H1 (cell line): ENCODE measurements at regions not wholly inside any gene's neighbourhood (a gene's known extent, or its start where the extent isn't known, plus 50 kb on each side); places are given as distances from the start of the nearest gene placed in this dataset.

ENCODE experiments used
- CTCF ChIA-PET: fragments of 300-600 bp; sonication (Branson Sonifier 250); formaldehyde crosslinking; loops from one replicate; lab custom pipeline; 2021; ENCODE audit not compliant: partially characterized antibody; lab: Charles Lee
- POLR2A ChIA-PET: fragments of 300-600 bp; sonication (Branson Sonifier 250); formaldehyde crosslinking; loops from one replicate; lab custom pipeline; 2021; ENCODE audit warnings: inconsistent platforms; ENCODE audit not compliant: partially characterized antibody; lab: Charles Lee
- DNase-seq, 2 experiments: peaks; one replicate each; pipeline versions ENCODE4 v3.0.0 to v3.0.0-alpha.2; 2010 to 2022; ENCODE audit warnings: low spot score in 2 of 2, low read depth in 1 of 2, mixed read lengths in 1 of 2
- FAIRE-seq: peaks from 2 replicates; lab custom pipeline; 2011; peaks lifted over from hg19 to GRCh38; lab: Jason Lieb, UNC
- H2AFZ ChIP-seq: 2 replicates; pipeline ENCODE4 v1.8.1; 2012; ENCODE audit warnings: low read length, inconsistent platforms
- H2AK5ac ChIP-seq: 2 replicates; pipeline ENCODE4 v1.6.1; 2013; ENCODE audit warnings: low read depth, low read length
- H2BK120ac ChIP-seq: replicated peaks from 2 replicates; pipeline ENCODE3; 2013; ENCODE audit warnings: low read depth, low read length, inconsistent platforms
- H2BK12ac ChIP-seq: 2 replicates; pipeline ENCODE4 v1.6.1; 2013; ENCODE audit warnings: low read depth, low read length
- H2BK15ac ChIP-seq: 2 replicates; pipeline ENCODE4 v1.6.1; 2013; ENCODE audit warnings: low read length
- H2BK20ac ChIP-seq: 2 replicates; pipeline ENCODE4 v1.6.1; 2013; ENCODE audit warnings: low read length
- H2BK5ac ChIP-seq: 2 replicates; pipeline ENCODE4 v1.6.1; 2013; ENCODE audit warnings: low read depth, low read length
- H3K14ac ChIP-seq: 2 replicates; pipeline ENCODE4 v1.6.1; 2013; ENCODE audit warnings: inconsistent platforms; ENCODE audit not compliant: insufficient read length
- H3K18ac ChIP-seq: 2 replicates; pipeline ENCODE4 v1.6.1; 2013; ENCODE audit warnings: low read length; ENCODE audit errors: extremely low read depth
- H3K23ac ChIP-seq: 2 replicates; pipeline ENCODE4 v1.6.1; 2013; ENCODE audit warnings: inconsistent platforms; ENCODE audit not compliant: insufficient read length
- H3K23me2 ChIP-seq: 2 replicates; pipeline ENCODE4 v1.6.1; 2013; ENCODE audit warnings: low read depth, low read length
- H3K27ac ChIP-seq: 2 replicates; pipeline ENCODE4 v1.6.1; 2011; ENCODE audit warnings: low read depth, low read length, inconsistent platforms
- H3K27me3 ChIP-seq, 4 experiments: replicated peaks in 1 of 4; 1 replicate in 1 of 4; 2 replicates in 3 of 4; pipeline versions ENCODE4 v1.6.1 to v1.8.1; 2011 to 2013; ENCODE audit warnings: low read length in 3 of 4, mild to moderate bottlenecking in 3 of 4, inconsistent platforms in 2 of 4, mixed read lengths in 2 of 4, moderate library complexity in 1 of 4; ENCODE audit not compliant: control insufficient read depth in 3 of 4, insufficient read depth in 3 of 4; ENCODE audit errors: extremely low read depth in 1 of 4
- H3K36me3 ChIP-seq, 4 experiments: 2 replicates each; pipeline versions ENCODE4 v1.6.1 to v1.8.1; 2011 to 2013; ENCODE audit warnings: mild to moderate bottlenecking in 4 of 4, low read length in 3 of 4, moderate library complexity in 2 of 4, control low read depth in 1 of 4, inconsistent platforms in 1 of 4; ENCODE audit not compliant: insufficient read depth in 4 of 4, control insufficient read depth in 2 of 4
- H3K4ac ChIP-seq: replicated peaks from 2 replicates; pipeline ENCODE3; 2013; ENCODE audit warnings: low read length, low read depth, mixed read lengths, inconsistent platforms; ENCODE audit not compliant: insufficient read length
- H3K4me1 ChIP-seq, 4 experiments: replicated peaks in 1 of 4; 1 replicate in 1 of 4; 2 replicates in 3 of 4; pipeline versions ENCODE4 v1.6.1 to v1.8.1; 2011 to 2013; ENCODE audit warnings: low read length in 3 of 4, inconsistent platforms in 2 of 4, mixed read lengths in 1 of 4; ENCODE audit not compliant: insufficient read depth in 4 of 4, control insufficient read depth in 3 of 4
- H3K4me2 ChIP-seq, 2 experiments: 2 replicates each; pipeline versions ENCODE4 v1.6.1 to v1.8.1; 2011 to 2013; ENCODE audit warnings: low read depth in 2 of 2, low read length in 2 of 2, control low read depth in 1 of 2, inconsistent platforms in 1 of 2, mild to moderate bottlenecking in 1 of 2; ENCODE audit not compliant: insufficient read depth in 1 of 2
- H3K4me3 ChIP-seq, 4 experiments: fragments of 200-600, 300-600 bp in 1 of 4; sonication (generic), shearing (Covaris generic), sonication (Bioruptor Twin) in 1 of 4; 2 replicates each; pipeline versions ENCODE4 v1.5.1 to v1.8.1; 2011 to 2016; ENCODE audit warnings: low read length in 4 of 4, low read depth in 3 of 4, control low read depth in 2 of 4, inconsistent platforms in 2 of 4, mild to moderate bottlenecking in 2 of 4, mixed read lengths in 1 of 4, moderate library complexity in 1 of 4; ENCODE audit not compliant: insufficient read depth in 2 of 4; ENCODE audit errors: extremely low read depth in 1 of 4
- H3K56ac ChIP-seq: replicated peaks from 2 replicates; pipeline ENCODE3; 2013; ENCODE audit warnings: low read depth, mild to moderate bottlenecking, mixed read lengths, low read length, inconsistent platforms; ENCODE audit not compliant: insufficient read length
- H3K79me1 ChIP-seq: 2 replicates; pipeline ENCODE4 v1.6.1; 2013; ENCODE audit warnings: low read depth, low read length, control low read depth
- H3K79me2 ChIP-seq, 2 experiments: 2 replicates each; pipeline versions ENCODE4 v1.6.1 to v1.8.1; 2012 to 2013; ENCODE audit warnings: low read length in 2 of 2, mild to moderate bottlenecking in 2 of 2, inconsistent platforms in 1 of 2; ENCODE audit not compliant: insufficient read depth in 2 of 2, control insufficient read depth in 1 of 2
- H3K9ac ChIP-seq, 4 experiments: replicated peaks in 1 of 4; 1 replicate in 1 of 4; 2 replicates in 3 of 4; pipeline versions ENCODE4 v1.6.1 to v1.8.1; 2011 to 2013; ENCODE audit warnings: low read depth in 3 of 4, low read length in 3 of 4, control low read depth in 2 of 4, mild to moderate bottlenecking in 2 of 4, moderate library complexity in 2 of 4, inconsistent platforms in 1 of 4; ENCODE audit errors: extremely low read depth in 1 of 4
- H3K9me3 ChIP-seq, 2 experiments: 2 replicates each; pipeline versions ENCODE4 v1.6.1 to v1.8.1; 2012 to 2013; ENCODE audit warnings: mild to moderate bottlenecking in 2 of 2, moderate library complexity in 2 of 2, control low read depth in 1 of 2, inconsistent platforms in 1 of 2, low read depth in 1 of 2, low read length in 1 of 2, mixed read lengths in 1 of 2; ENCODE audit not compliant: insufficient read depth in 2 of 2
- H4K20me1 ChIP-seq, 2 experiments: replicated peaks in 1 of 2; 2 replicates each; pipeline versions ENCODE3 to v1.8.1; 2011 to 2013; ENCODE audit warnings: inconsistent platforms in 2 of 2, low read length in 2 of 2, mild to moderate bottlenecking in 1 of 2; ENCODE audit not compliant: insufficient read depth in 2 of 2, control insufficient read depth in 1 of 2
- H4K5ac ChIP-seq: 2 replicates; pipeline ENCODE4 v1.6.1; 2013; ENCODE audit warnings: low read length, low read depth, mixed read lengths, inconsistent platforms; ENCODE audit not compliant: insufficient read length
- H4K8ac ChIP-seq: 2 replicates; pipeline ENCODE4 v1.8.0; 2013; ENCODE audit warnings: mild to moderate bottlenecking, moderate library complexity, low read length, inconsistent platforms; ENCODE audit not compliant: insufficient read depth; ENCODE audit errors: extremely low read depth
- H4K91ac ChIP-seq: replicated peaks from 2 replicates; pipeline ENCODE3; 2013; ENCODE audit warnings: low read length, mixed read lengths, inconsistent platforms; ENCODE audit not compliant: insufficient read length
- BRCA1 ChIP-seq: IDR thresholded peaks from 2 replicates; pipeline ENCODE4 v1.6.1; 2012; ENCODE audit warnings: low read depth, low read length, improper control_type of control experiment
- GABPA ChIP-seq: IDR thresholded peaks from 2 replicates; pipeline ENCODE4 v1.6.1; 2011; ENCODE audit warnings: mild to moderate bottlenecking, low read length, moderate library complexity, borderline replicate concordance; ENCODE audit not compliant: insufficient read depth
- NANOG ChIP-seq: IDR thresholded peaks from 2 replicates; pipeline ENCODE4 v1.6.1; 2011; ENCODE audit warnings: low read length, low read depth, mild to moderate bottlenecking, inconsistent platforms; ENCODE audit not compliant: insufficient read depth, poor library complexity, severe bottlenecking
- NRF1 ChIP-seq: IDR thresholded peaks from 2 replicates; pipeline ENCODE4 v1.6.1; 2011; ENCODE audit warnings: mild to moderate bottlenecking, low read depth, low read length, improper control_type of control experiment
- POU5F1 ChIP-seq: IDR thresholded peaks from 2 replicates; pipeline ENCODE4 v1.6.1; 2011; ENCODE audit warnings: low read depth, mild to moderate bottlenecking, low read length, moderate library complexity
- RNF2 ChIP-seq: fragments of 200-900, 300-1000 bp; sonication (generic); IDR thresholded peaks from 2 replicates; pipeline ENCODE4 v1.7.1; 2016; ENCODE audit warnings: borderline replicate concordance, low read depth, mild to moderate bottlenecking, antibody characterized with exemption, low read length; ENCODE audit not compliant: poor library complexity, severe bottlenecking; ENCODE audit errors: missing control alignments
- SRF ChIP-seq: IDR thresholded peaks from 2 replicates; pipeline ENCODE4 v1.6.1; 2011; ENCODE audit warnings: mild to moderate bottlenecking, low read depth, low read length, moderate library complexity
- TCF12 ChIP-seq: IDR thresholded peaks from 2 replicates; pipeline ENCODE4 v1.6.1; 2011; ENCODE audit warnings: low read depth, mild to moderate bottlenecking, low read length
- TEAD4 ChIP-seq: IDR thresholded peaks from 2 replicates; pipeline ENCODE4 v1.6.1; 2012; ENCODE audit warnings: low read depth, low read length, inconsistent platforms, mixed read lengths
- YY1 ChIP-seq: IDR thresholded peaks from 2 replicates; pipeline ENCODE4 v1.6.1; 2011; ENCODE audit warnings: low read depth, mild to moderate bottlenecking, low read length
- WGBS, 2 experiments: shearing (Covaris generic) in 1 of 2; methylation state at CpG; one replicate each; pipeline versions ENCODE4 v1.1.6 to v1.1.7; 2013 to 2015; ENCODE audit warnings: low lambda C conversion rate in 2 of 2, mixed read lengths in 2 of 2, inconsistent platforms in 1 of 2, low coverage in 1 of 2, missing lambda C conversion rate in 1 of 2; ENCODE audit not compliant: insufficient replicate concordance in 2 of 2, insufficient coverage in 1 of 2, insufficient read length in 1 of 2; ENCODE audit errors: extremely low coverage in 1 of 2, missing lambda C conversion rate in 1 of 2; 5-methylcytosine and 5-hydroxymethylcytosine counted together

GRCh38 chr16:87229230-87230188 lies 87.7 kb downstream of the C16orf95 start:
- H3K56ac ChIP-seq: no peak overlapping the region
- ChIA-PET POLR2A (interaction anchor here (0.6 kb wide), 1 partner anchor 12 kb away, joined by 3 read pairs; no protein-coding TSS in a partner anchor), CTCF (interaction anchor here (1.3 to 1.6 kb wide), 4 partner anchors 12 to 49 kb away, joined by 3 to 8 read pairs (median 6); no protein-coding TSS in a partner anchor)
- no peaks in the 10 kb centered on the region; a peak in 1 of 8 replicates for H3K36me3 ChIP-seq
- H2BK5ac ChIP-seq: no peak overlapping the region
- H4K91ac ChIP-seq: no peak overlapping the region
- no peak overlapping the region for H4K5ac ChIP-seq
- H3K79me1 ChIP-seq: no peaks in the 10 kb centered on the region
- peaks cover 0 to 2% of the 10 kb centered on the region in 2 experiments; a peak in 1 of 4 replicates for H3K9me3 ChIP-seq
- no peaks in the 10 kb centered on the region for H3K79me2 ChIP-seq
- no peak overlapping the region for H3K27ac ChIP-seq
- no peak overlapping the region for H3K18ac ChIP-seq
- H2BK15ac ChIP-seq: no peak overlapping the region
- H4K20me1 ChIP-seq: no peaks in the 10 kb centered on the region
- FAIRE-seq (no peak), DNase-seq (no peak)
- whole genome bisulfite sequencing, 2 experiments: 82% methylated on average over 18 of the region's 18 CpGs; no CpG with 5 or more reads in 1 of the 2 experiments
- no peak overlapping the region for H4K8ac ChIP-seq
- H3K27me3 ChIP-seq: no peaks in the 10 kb centered on the region
- no peak overlapping the region for H2AK5ac ChIP-seq
- TF ChIP-seq NANOG: no peak
- TF ChIP-seq YY1: no peak
- TF ChIP-seq TEAD4: no peak
- no peak for TF ChIP-seq GABPA
- no peak for TF ChIP-seq BRCA1
- no peak for TF ChIP-seq POU5F1
- no peak for TF ChIP-seq TCF12
- no peak for TF ChIP-seq RNF2
- no peak for TF ChIP-seq SRF
- no peak for TF ChIP-seq NRF1
- H3K14ac ChIP-seq: no peak overlapping the region
- no peak overlapping the region for H3K4me3 ChIP-seq
- no peak overlapping the region for H2BK20ac ChIP-seq
- no peak overlapping the region for H2AFZ ChIP-seq
- no peak overlapping the region for H3K4me2 ChIP-seq
- no peak overlapping the region for H3K9ac ChIP-seq
- no peaks in the 10 kb centered on the region for H3K23me2 ChIP-seq
- no peak overlapping the region for H3K4ac ChIP-seq
- no peak overlapping the region for H3K23ac ChIP-seq
- H3K4me1 ChIP-seq: peaks cover 0 to 4% (median 0%) of the 10 kb centered on the region in 4 experiments; a peak in 1 of 7 replicates
- H2BK120ac ChIP-seq: no peak overlapping the region
- no peak overlapping the region for H2BK12ac ChIP-seq
